Stimulated activated naive B cell treated with anti-CD40 and anti-IgM and Interleukin-4, amounts not matched to agents 10 μg/mL and 1 μg/mL and 100 μg/mL, for 72 hours (primary cell): ENCODE measurements at regions not wholly inside any gene's neighbourhood (a gene's known extent, or its start where the extent isn't known, plus 50 kb on each side); places are given as distances from the start of the nearest gene placed in this dataset.

Experiments
- ATAC-seq, 2 donors: fragments of 150-1000 bp; cut with Tn5 transposase; replicated peaks; 2 replicates each; pipeline ENCODE4 v1.10.0; 2021; ENCODE audit warnings: moderate library complexity in 1 of 2
- DNase-seq: peaks from one replicate; pipeline ENCODE4 v3.0.0; 2021
- H3K27ac Mint-ChIP-seq: one replicate; pipeline ENCODE4 v1.8.0; 2022; ENCODE audit warnings: mild to moderate bottlenecking, mixed read lengths
- H3K27me3 Mint-ChIP-seq, 2 donors: one replicate each; pipeline ENCODE4 v1.8.0; 2022; ENCODE audit warnings: mixed read lengths in 2 of 2
- H3K36me3 Mint-ChIP-seq, 2 donors: one replicate each; pipeline ENCODE4 v1.8.0; 2022; ENCODE audit warnings: mixed read lengths in 2 of 2, mild to moderate bottlenecking in 1 of 2
- H3K4me1 Mint-ChIP-seq, 2 donors: one replicate each; pipeline ENCODE4 v1.8.0; 2022; ENCODE audit warnings: mixed read lengths in 2 of 2, mild to moderate bottlenecking in 1 of 2
- H3K4me3 Mint-ChIP-seq, 2 donors: one replicate each; pipeline ENCODE4 v1.8.0; 2022; ENCODE audit warnings: mild to moderate bottlenecking in 2 of 2, mixed read lengths in 2 of 2, moderate library complexity in 1 of 2
- H3K9me3 Mint-ChIP-seq, 2 donors: one replicate each; pipeline ENCODE4 v1.8.0; 2022; ENCODE audit warnings: mixed read lengths in 2 of 2, mild to moderate bottlenecking in 1 of 2

GRCh38 chr2:122105171-122105876 is 349.9 kb downstream of the TSN start:
- ATAC-seq = no peak
- H3K27ac Mint-ChIP-seq = no peak overlapping the region
- H3K4me1 Mint-ChIP-seq = no peaks in the 10 kb centered on the region
- no peak for DNase-seq
- H3K4me3 Mint-ChIP-seq = no peak overlapping the region
- no peaks in the 10 kb centered on the region for H3K36me3 Mint-ChIP-seq
- H3K9me3 Mint-ChIP-seq = peaks cover 0 to 2% of the 10 kb centered on the region in 2 donors
- no peaks in the 10 kb centered on the region for H3K27me3 Mint-ChIP-seq

GRCh38 chr2:122105877-122106206 is 350.4 kb downstream of the TSN start:
- Mint-ChIP-seq H3K4me1 (no peaks in the 10 kb centered on the region), H3K27me3 (no peaks in the 10 kb centered on the region), H3K36me3 (no peaks in the 10 kb centered on the region), H3K4me3 (no peak overlapping the region), H3K9me3 (peaks cover 0 to 2% of the 10 kb centered on the region in 2 donors), H3K27ac (no peak overlapping the region)
- DNase-seq (no peak), ATAC-seq (no peak)

- no peaks in the 10 kb centered on the region for H3K27me3 Mint-ChIP-seq
- no peak overlapping the region for H3K4me3 Mint-ChIP-seq
- peaks cover 0 to 2% of the 10 kb centered on the region in 2 donors for H3K9me3 Mint-ChIP-seq
- no peak overlapping the region for H3K27ac Mint-ChIP-seq
- ATAC-seq = no peak
- no peaks in the 10 kb centered on the region for H3K36me3 Mint-ChIP-seq
- no peak for DNase-seq
- H3K4me1 Mint-ChIP-seq = no peaks in the 10 kb centered on the region
These were observed 352.7 kb downstream of the TSN start for GRCh38 chr2:122108186-122108585.

GRCh38 chr2:122112216-122113005 is 357.0 kb downstream of the TSN start:
- ATAC-seq = no peak

GRCh38 chr2:122114421-122114820 is 359.0 kb downstream of the TSN start:
- Mint-ChIP-seq H3K9me3 (peaks cover under 1 to 3% of the 10 kb centered on the region in 2 donors), H3K27ac (no peak overlapping the region), H3K36me3 (no peaks in the 10 kb centered on the region), H3K4me3 (no peak overlapping the region), H3K27me3 (no peaks in the 10 kb centered on the region), H3K4me1 (no peaks in the 10 kb centered on the region)
- DNase-seq (no peak), ATAC-seq (no peak)

More at GRCh38 chr2:122112216-122113005, 357.0 kb downstream of the TSN start:
- Mint-ChIP-seq H3K27me3 (no peaks in the 10 kb centered on the region), H3K9me3 (no peaks in the 10 kb centered on the region), H3K4me1 (no peaks in the 10 kb centered on the region), H3K4me3 (no peak overlapping the region), H3K27ac (no peak overlapping the region), H3K36me3 (no peaks in the 10 kb centered on the region)
- no peak for DNase-seq

GRCh38 chr2:122117371-122117770 is 361.9 kb downstream of the TSN start:
- DNase-seq (no peak), ATAC-seq (no peak)
- H3K4me1 Mint-ChIP-seq = no peaks in the 10 kb centered on the region
- H3K27ac Mint-ChIP-seq = no peak overlapping the region
- peaks cover 10 to 15% of the 10 kb centered on the region in 2 donors for H3K9me3 Mint-ChIP-seq
- H3K27me3 Mint-ChIP-seq = no peaks in the 10 kb centered on the region
- no peak overlapping the region for H3K4me3 Mint-ChIP-seq
- H3K36me3 Mint-ChIP-seq = no peaks in the 10 kb centered on the region

DNA sequence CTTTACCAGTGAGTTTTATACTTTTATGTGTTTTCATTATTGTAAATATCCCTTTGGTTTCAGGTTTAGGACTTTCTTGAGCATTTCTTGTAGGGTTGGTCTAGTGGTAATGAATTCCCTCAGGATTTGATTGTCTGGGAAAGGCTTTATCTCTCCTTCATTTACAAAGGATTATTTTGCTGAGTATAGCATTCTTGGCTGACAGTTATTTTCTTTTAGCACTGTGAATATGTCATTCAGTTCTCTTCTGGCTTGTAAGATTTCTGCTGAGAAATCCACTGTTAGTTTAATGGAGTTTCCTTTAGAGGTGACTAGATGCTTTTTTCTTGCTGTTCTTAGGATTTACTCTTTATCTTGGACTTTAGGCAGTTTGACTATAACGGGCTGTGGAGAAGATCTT is 373.9 kb downstream of the TSN start:
- no peak for ATAC-seq
- Mint-ChIP-seq H3K9me3 (peaks cover 35 to 37% of the 10 kb centered on the region in 2 donors), H3K36me3 (peaks cover 4 to 7% of the 10 kb centered on the region in 2 donors), H3K4me1 (no peaks in the 10 kb centered on the region), H3K27me3 (no peaks in the 10 kb centered on the region), H3K27ac (no peak overlapping the region), H3K4me3 (no peak overlapping the region)
- DNase-seq = no peak

DNA sequence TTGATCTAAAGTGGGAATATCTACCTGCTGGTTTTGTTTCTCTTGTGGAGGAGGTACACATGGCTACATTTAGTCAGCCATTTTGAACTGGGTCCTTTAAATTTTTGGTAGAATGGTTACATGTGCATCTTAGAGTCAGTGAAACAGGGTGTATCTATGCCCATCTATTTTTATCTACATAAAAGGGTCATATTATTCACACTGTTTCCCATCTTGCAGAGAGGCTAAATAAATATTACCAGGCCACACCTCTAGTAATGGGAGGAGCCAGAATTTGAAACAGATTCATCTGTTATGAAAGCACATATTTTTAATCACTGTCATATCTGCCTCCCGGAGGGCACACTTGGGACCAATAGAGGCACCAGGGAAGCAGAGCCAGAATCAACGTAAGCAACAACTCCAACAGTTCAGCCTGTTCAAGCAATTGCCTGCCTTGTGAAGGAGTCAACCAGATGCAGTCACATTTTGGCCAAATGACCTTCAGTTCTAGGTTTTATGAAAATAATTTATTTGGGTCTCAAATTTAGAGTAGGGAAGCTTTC is 376.8 kb downstream of the TSN start:
- Mint-ChIP-seq H3K9me3 (peaks cover 24% of the 10 kb centered on the region in 2 donors), H3K36me3 (peaks cover 4 to 7% of the 10 kb centered on the region in 2 donors), H3K4me1 (no peaks in the 10 kb centered on the region), H3K27ac (no peak overlapping the region), H3K27me3 (peaks cover 0 to 7% of the 10 kb centered on the region in 2 donors), H3K4me3 (no peak overlapping the region)
- DNase-seq (no peak), ATAC-seq (no peak)

GRCh38 chr2:122135021-122135937 is 379.8 kb downstream of the TSN start:
- Mint-ChIP-seq H3K27ac (no peak overlapping the region), H3K36me3 (peaks cover 4% of the 10 kb centered on the region in 2 donors), H3K9me3 (peaks cover 7 to 10% of the 10 kb centered on the region in 2 donors), H3K27me3 (peaks cover 0 to 7% of the 10 kb centered on the region in 2 donors), H3K4me1 (no peaks in the 10 kb centered on the region), H3K4me3 (no peak overlapping the region)
- ATAC-seq (no peak), DNase-seq (no peak)

DNA sequence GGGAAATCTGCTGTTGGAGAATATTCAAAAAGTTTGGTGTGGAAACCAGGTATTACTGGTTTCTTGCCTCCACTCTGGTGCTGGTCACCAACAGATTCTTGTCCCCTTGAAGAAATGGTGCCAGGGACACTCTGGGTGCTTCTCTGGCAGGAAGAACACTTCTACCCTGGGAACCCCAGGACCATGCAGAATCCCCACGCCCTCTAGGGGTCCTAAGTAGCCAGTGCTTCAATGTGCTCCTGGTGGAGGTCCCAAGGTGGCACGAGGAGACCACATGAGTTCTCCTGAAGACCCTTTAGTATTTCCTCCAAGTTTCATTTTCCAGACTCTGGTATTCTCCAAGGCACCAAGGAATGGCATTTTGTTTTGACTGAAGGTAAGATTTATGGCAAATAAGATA is 380.6 kb downstream of the TSN start:
- Mint-ChIP-seq H3K36me3 (no peaks in the 10 kb centered on the region), H3K4me1 (no peaks in the 10 kb centered on the region), H3K27ac (no peak overlapping the region), H3K9me3 (peaks cover 0 to 3% of the 10 kb centered on the region in 2 donors), H3K4me3 (no peak overlapping the region), H3K27me3 (peaks cover 0 to 7% of the 10 kb centered on the region in 2 donors)
- ATAC-seq (peak; percentile 51 to 52), DNase-seq (no peak)

DNA sequence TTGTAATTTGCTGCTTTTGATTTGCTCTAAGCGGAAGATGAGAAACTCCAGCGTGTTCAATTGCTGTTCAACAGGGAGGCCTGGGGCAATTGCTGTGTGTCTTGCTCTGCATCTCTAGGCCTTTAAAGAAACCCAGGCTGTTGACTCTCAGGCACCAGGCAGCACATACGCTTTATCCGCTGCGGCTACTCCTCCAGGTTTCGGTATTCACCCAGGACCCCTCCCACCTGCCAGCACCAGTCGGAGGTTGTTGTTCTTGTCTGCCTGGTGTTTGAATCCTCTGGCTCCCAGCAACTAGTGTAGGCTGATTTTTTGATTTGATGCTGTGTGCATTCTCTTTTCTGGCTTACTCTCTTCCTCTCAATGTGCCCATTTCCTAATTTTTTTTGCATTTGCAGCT is 383.1 kb downstream of the TSN start:
- peaks cover 0 to 7% of the 10 kb centered on the region in 2 donors for H3K27me3 Mint-ChIP-seq
- H3K4me1 Mint-ChIP-seq = no peaks in the 10 kb centered on the region
- no peaks in the 10 kb centered on the region for H3K36me3 Mint-ChIP-seq
- H3K4me3 Mint-ChIP-seq = no peak overlapping the region
- peaks cover 0 to 3% of the 10 kb centered on the region in 2 donors for H3K9me3 Mint-ChIP-seq
- ATAC-seq = no peak
- H3K27ac Mint-ChIP-seq = no peak overlapping the region
- no peak for DNase-seq

- ATAC-seq = no peak
- Mint-ChIP-seq H3K4me1 (no peaks in the 10 kb centered on the region), H3K27ac (no peak overlapping the region)
These were observed 384.4 kb downstream of the TSN start for GRCh38 chr2:122139739-122140420.

DNA sequence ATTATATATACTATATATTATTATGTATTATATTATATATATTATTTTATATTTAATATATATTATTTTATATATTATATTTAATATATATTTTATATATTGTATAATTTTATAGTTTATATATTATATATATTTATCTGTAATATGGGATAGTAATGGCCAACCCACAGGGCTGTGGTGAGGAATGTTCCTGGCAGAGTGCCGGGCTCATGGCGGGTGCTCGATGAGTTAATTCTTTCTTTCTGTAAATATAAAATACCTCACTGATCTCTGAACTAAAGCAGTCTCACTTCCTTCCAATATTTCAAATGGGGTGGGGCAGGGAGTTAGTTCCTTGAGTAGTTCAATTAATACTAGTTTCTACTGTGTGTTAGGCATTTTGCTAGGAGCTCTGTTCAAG is 389.4 kb downstream of the TSN start:
- Mint-ChIP-seq H3K9me3 (peaks cover 0 to 3% of the 10 kb centered on the region in 2 donors), H3K27ac (no peak overlapping the region), H3K36me3 (no peaks in the 10 kb centered on the region), H3K4me3 (no peak overlapping the region), H3K4me1 (no peaks in the 10 kb centered on the region), H3K27me3 (no peaks in the 10 kb centered on the region)
- no peak for ATAC-seq
- DNase-seq = no peak

More at GRCh38 chr2:122139739-122140420, 384.4 kb downstream of the TSN start:
- no peaks in the 10 kb centered on the region for H3K36me3 Mint-ChIP-seq
- H3K4me3 Mint-ChIP-seq = no peak overlapping the region
- DNase-seq = no peak
- peaks cover 0 to 3% of the 10 kb centered on the region in 2 donors for H3K9me3 Mint-ChIP-seq
- H3K27me3 Mint-ChIP-seq = peaks cover 0 to 3% of the 10 kb centered on the region in 2 donors
